GM19238 (cell line): ENCODE measurements at regions not wholly inside any gene's neighbourhood (a gene's known extent, or its start where the extent isn't known, plus 50 kb on each side); places are given as distances from the start of the nearest gene placed in this dataset.
"Not testable (repeated sequence)": the region's sequence is repeated elsewhere in the genome, so short reads cannot be mapped to it uniquely, and the experiment has no call there.

Experiments used
- DNase-seq: peaks from one replicate; pipeline ENCODE4 v3.0.0; 2011; ENCODE audit warnings: low spot score; ENCODE audit not compliant: insufficient read length

- no peak for DNase-seq
Measured at GRCh38 chr4:27358269-27358668, 497.6 kb downstream of the STIM2 start.

- no peak for DNase-seq
Measured at GRCh38 chr4:27360131-27360530, 499.5 kb downstream of the STIM2 start.

- DNase-seq = no peak
Measured at GRCh38 chr4:27360790-27361267, 500.2 kb downstream of the STIM2 start.

GRCh38 chr4:27364509-27364908 lies 503.9 kb downstream of the STIM2 start:
- DNase-seq = no peak

GRCh38 chr4:27366104-27366823 lies 505.6 kb downstream of the STIM2 start:
- no peak for DNase-seq

- no peak for DNase-seq
Measured at GRCh38 chr4:27368781-27369180, 508.1 kb downstream of the STIM2 start.

- DNase-seq = no peak
Measured at GRCh38 chr4:27381815-27382214, 521.2 kb downstream of the STIM2 start.

- DNase-seq = no peak
Measured at GRCh38 chr4:27387711-27388110, 527.1 kb downstream of the STIM2 start.

GRCh38 chr4:27397886-27398285 lies 537.2 kb downstream of the STIM2 start:
- no peak for DNase-seq

- no peak for DNase-seq
Measured at GRCh38 chr4:27398631-27399310, 538.1 kb downstream of the STIM2 start.

- DNase-seq = no peak
Measured at GRCh38 chr4:27407616-27408015, 547.0 kb downstream of the STIM2 start.

GRCh38 chr4:27412613-27413012 lies 552.0 kb downstream of the STIM2 start:
- DNase-seq = no peak

- DNase-seq = no peak
Measured at GRCh38 chr4:27414887-27415731, 554.5 kb downstream of the STIM2 start.

- no peak for DNase-seq
Measured at GRCh38 chr4:27428661-27429060, 568.0 kb downstream of the STIM2 start.

GRCh38 chr4:27429364-27429871 lies 568.8 kb downstream of the STIM2 start:
- no peak for DNase-seq

- DNase-seq = no peak
Measured at GRCh38 chr4:27442146-27442545, 581.5 kb downstream of the STIM2 start.

- not testable (repeated sequence) for DNase-seq
Measured at GRCh38 chr4:27442661-27443060, 582.0 kb downstream of the STIM2 start.

- DNase-seq = no peak
Measured at GRCh38 chr4:27463816-27464215, 603.2 kb downstream of the STIM2 start.

GRCh38 chr4:27467351-27467750 lies 606.7 kb downstream of the STIM2 start:
- no peak for DNase-seq

GRCh38 chr4:27472364-27472763 lies 611.7 kb downstream of the STIM2 start:
- no peak for DNase-seq

GRCh38 chr4:27474691-27475090 lies 614.0 kb downstream of the STIM2 start:
- DNase-seq = no peak

GRCh38 chr4:27484216-27484615 lies 623.6 kb downstream of the STIM2 start:
- DNase-seq = no peak
